GM12878 (cell line): ENCODE measurements at regions not wholly inside any gene's neighbourhood (a gene's known extent, or its start where the extent isn't known, plus 50 kb on each side); places are given as distances from the start of the nearest gene placed in this dataset.

Source experiments
- ATAC-seq: fragments of 200-7000 bp; cut with Tn5 transposase; 3 replicates; pipeline ENCODE4 v1.9.1; 2020; ENCODE audit warnings: mild to moderate bottlenecking, moderate library complexity
- BruUV-seq: library from RNA; stranded (reverse); fragments of 400-500 nt; replicated peaks from 2 replicates; lab custom pipeline; 2021; lab: Mats Ljungman, UMichigan
- CTCF ChIA-PET: fragments of 300-600 bp; sonication (Branson Sonifier 250); formaldehyde crosslinking; extraction: SDS; loops from one replicate; lab custom pipeline; 2021; ENCODE audit warnings: inconsistent platforms; lab: Yijun Ruan, JAX
- POLR2A ChIA-PET: fragments of 350-600 bp; formaldehyde crosslinking; extraction: SDS; loops from one replicate; lab custom pipeline; 2021; ENCODE audit warnings: inconsistent platforms; lab: Charles Lee
- RAD21 ChIA-PET: fragments of 300-600 bp; sonication (Branson Sonifier 250); formaldehyde crosslinking; loops from one replicate; lab custom pipeline; 2023; ENCODE audit warnings: antibody characterized with exemption; ENCODE audit not compliant: unreplicated experiment; lab: Charles Lee
- SMC1A ChIA-PET: fragments of 300-600 bp; sonication (Branson Sonifier 250); formaldehyde crosslinking; loops from one replicate; lab custom pipeline; 2023; ENCODE audit not compliant: unreplicated experiment, uncharacterized antibody; lab: Charles Lee
- DNase-seq: peaks from one replicate; pipeline ENCODE4 v3.0.0-alpha.2; 2011; ENCODE audit warnings: low read depth, low spot score
- FAIRE-seq: peaks from 3 replicates; lab custom pipeline; 2011; peaks lifted over from hg19 to GRCh38; lab: Jason Lieb, UNC
- H2AFZ ChIP-seq: 2 replicates; pipeline ENCODE4 v1.6.0; 2011; ENCODE audit warnings: low read depth, low read length, control low read depth; ENCODE audit not compliant: control insufficient read depth
- H3K27ac ChIP-seq: 2 replicates; pipeline ENCODE4 v1.5.1; 2011; ENCODE audit warnings: control low read depth; ENCODE audit not compliant: control insufficient read depth, insufficient read depth
- H3K27me3 ChIP-seq, 2 experiments: replicated peaks in 1 of 2; 2 replicates each; pipeline versions ENCODE4 v1.6.0 to v1.6.1; 2011; ENCODE audit warnings: low read length in 1 of 2; ENCODE audit not compliant: control insufficient read depth in 2 of 2, insufficient read depth in 2 of 2
- H3K36me3 ChIP-seq, 2 experiments: 2 replicates each; pipeline ENCODE4 v1.5.1; 2011; ENCODE audit warnings: low read length in 1 of 2; ENCODE audit not compliant: control insufficient read depth in 2 of 2, insufficient read depth in 2 of 2
- H3K4me1 ChIP-seq: 2 replicates; pipeline ENCODE4 v1.6.1; 2011; ENCODE audit warnings: mild to moderate bottlenecking, low read length, moderate library complexity, mixed read lengths; ENCODE audit not compliant: control insufficient read depth, insufficient read depth
- H3K4me2 ChIP-seq: 2 replicates; pipeline ENCODE4 v1.6.0; 2011; ENCODE audit warnings: control low read depth; ENCODE audit not compliant: control insufficient read depth, insufficient read depth
- H3K4me3 ChIP-seq: fragments of 200-600 bp; sonication (generic); 2 replicates; pipeline ENCODE4 v1.5.1; 2016
- H3K79me2 ChIP-seq: 2 replicates; pipeline ENCODE4 v1.6.0; 2011; ENCODE audit warnings: low read length; ENCODE audit not compliant: control insufficient read depth, insufficient read depth
- H3K9ac ChIP-seq: 2 replicates; pipeline ENCODE4 v1.8.0; 2011; ENCODE audit warnings: low read length, control low read depth, mixed read lengths; ENCODE audit not compliant: control insufficient read depth, insufficient read depth
- H3K9me3 ChIP-seq: replicated peaks from 3 replicates; pipeline ENCODE4 v1.5.1; 2011; ENCODE audit warnings: mild to moderate bottlenecking, low read length; ENCODE audit not compliant: control insufficient read depth, insufficient read depth
- H4K20me1 ChIP-seq: 2 replicates; pipeline ENCODE4 v1.6.0; 2011; ENCODE audit not compliant: control insufficient read depth, insufficient read depth
- MXI1 ChIP-seq: fragments of 150-350 bp; IDR thresholded peaks from 2 replicates; pipeline ENCODE4 v1.6.1; 2011; ENCODE audit warnings: low read depth, mild to moderate bottlenecking, inconsistent platforms, low read length, improper control_type of control experiment
- NBN ChIP-seq: fragments of 450-650 bp; IDR thresholded peaks from 2 replicates; pipeline ENCODE4 v1.6.1; 2016
- NRF1 ChIP-seq: conservative IDR thresholded peaks from 2 replicates; pipeline ENCODE4 v1.6.1; 2011; ENCODE audit warnings: mild to moderate bottlenecking, low read depth, low read length, improper control_type of control experiment
- RAD21 ChIP-seq: IDR thresholded peaks from 2 replicates; pipeline ENCODE4 v1.6.1; 2011; ENCODE audit warnings: mild to moderate bottlenecking, low read depth, low read length, moderate library complexity; ENCODE audit not compliant: insufficient read depth
- RELB ChIP-seq: fragments of 450-650 bp; IDR thresholded peaks from 2 replicates; pipeline ENCODE4 v1.6.1; 2017; ENCODE audit warnings: low read depth, mild to moderate bottlenecking, moderate library complexity
- RFX5 ChIP-seq: IDR thresholded peaks from 2 replicates; pipeline ENCODE4 v1.6.1; 2011; ENCODE audit warnings: low read depth, low read length, improper control_type of control experiment
- ZBED1 ChIP-seq: IDR thresholded peaks from 2 replicates; pipeline ENCODE4 v1.6.1; 2016; ENCODE audit warnings: borderline replicate concordance
- ZSCAN29 ChIP-seq: fragments of 450-650 bp; IDR thresholded peaks from 2 replicates; pipeline ENCODE4 v1.6.1; 2017; ENCODE audit warnings: mild to moderate bottlenecking, moderate library complexity
- WGBS: methylation state at CpG from one replicate; pipeline ENCODE4 v1.1.6; 2016; ENCODE audit warnings: low lambda C conversion rate; ENCODE audit not compliant: insufficient replicate concordance, insufficient coverage; ENCODE audit errors: missing lambda C conversion rate; 5-methylcytosine and 5-hydroxymethylcytosine counted together
- in situ Hi-C: fragments of 300-500 bp; cut with MboI; formaldehyde crosslinking; loops from 9 replicates; pipeline ENCODE4 v1.14.3; 2018; ENCODE audit warnings: mixed read lengths
- intact Hi-C: fragments of 100-400 bp; cut with micrococcal nuclease; formaldehyde crosslinking; loops from one replicate; pipeline ENCODE4 v1.14.2; 2022; ENCODE audit not compliant: unreplicated experiment
- TF ChIP-seq, protein P1 (sequence below): IDR thresholded peaks from 2 replicates; pipeline ENCODE4 v1.6.1; 2012; ENCODE audit warnings: mild to moderate bottlenecking, low read depth, low read length
- TF ChIP-seq, protein P2 (sequence below): fragments of 450-650 bp; IDR thresholded peaks from 2 replicates; pipeline ENCODE4 v1.6.1; 2017; ENCODE audit warnings: mild to moderate bottlenecking, moderate library complexity

DNA sequence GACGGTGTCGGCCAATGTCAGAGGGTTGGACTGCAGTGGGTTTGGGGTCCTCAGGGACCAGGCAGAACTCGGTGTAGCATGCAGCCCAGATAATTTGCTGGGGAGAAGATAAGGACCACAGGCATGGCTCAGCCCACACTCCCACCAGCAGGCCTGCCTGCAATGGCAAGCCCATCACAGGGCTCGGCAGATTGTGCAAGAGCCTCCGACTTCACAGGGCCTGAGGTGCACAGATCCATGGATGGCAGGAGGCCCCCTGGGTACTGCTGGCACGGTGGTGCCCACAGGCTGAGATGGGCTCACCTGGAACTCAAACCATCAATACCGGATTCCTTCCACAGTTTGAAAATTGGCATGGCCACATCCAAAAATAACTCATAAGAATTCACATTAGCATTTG is 180.3 kb downstream of the TTLL2 start:
- SMC1A ChIA-PET, result no interaction called here
- DNase-seq, result no peak
- no peak for ATAC-seq
- RAD21 ChIA-PET, result no interaction called here
- POLR2A ChIA-PET, result no interaction called here
- no peak for FAIRE-seq
- WGBS, result 35% methylated on average over 7 of the region's 7 CpGs
- H3K4me3 ChIP-seq, result no peak overlapping the region
- no peaks in the 10 kb centered on the region for H3K36me3 ChIP-seq
- H3K27ac ChIP-seq, result no peak overlapping the region
- H3K9ac ChIP-seq, result no peak overlapping the region
- no peak overlapping the region for H2AFZ ChIP-seq
- no peaks in the 10 kb centered on the region; a peak in 2 of 4 replicates for H3K27me3 ChIP-seq
- H4K20me1 ChIP-seq, result no peaks in the 10 kb centered on the region
- H3K9me3 ChIP-seq, result no peaks in the 10 kb centered on the region
- H3K4me1 ChIP-seq, result no peaks in the 10 kb centered on the region
- CTCF ChIA-PET, result no interaction called here
- no peaks in the 10 kb centered on the region for H3K79me2 ChIP-seq
- TF ChIP-seq RELB (no peak), RAD21 (no peak), ZSCAN29 (no peak), MXI1 (no peak), ZBED1 (no peak), NBN (no peak), NRF1 (no peak), RFX5 (no peak)
- TF ChIP-seq, protein P1, sequence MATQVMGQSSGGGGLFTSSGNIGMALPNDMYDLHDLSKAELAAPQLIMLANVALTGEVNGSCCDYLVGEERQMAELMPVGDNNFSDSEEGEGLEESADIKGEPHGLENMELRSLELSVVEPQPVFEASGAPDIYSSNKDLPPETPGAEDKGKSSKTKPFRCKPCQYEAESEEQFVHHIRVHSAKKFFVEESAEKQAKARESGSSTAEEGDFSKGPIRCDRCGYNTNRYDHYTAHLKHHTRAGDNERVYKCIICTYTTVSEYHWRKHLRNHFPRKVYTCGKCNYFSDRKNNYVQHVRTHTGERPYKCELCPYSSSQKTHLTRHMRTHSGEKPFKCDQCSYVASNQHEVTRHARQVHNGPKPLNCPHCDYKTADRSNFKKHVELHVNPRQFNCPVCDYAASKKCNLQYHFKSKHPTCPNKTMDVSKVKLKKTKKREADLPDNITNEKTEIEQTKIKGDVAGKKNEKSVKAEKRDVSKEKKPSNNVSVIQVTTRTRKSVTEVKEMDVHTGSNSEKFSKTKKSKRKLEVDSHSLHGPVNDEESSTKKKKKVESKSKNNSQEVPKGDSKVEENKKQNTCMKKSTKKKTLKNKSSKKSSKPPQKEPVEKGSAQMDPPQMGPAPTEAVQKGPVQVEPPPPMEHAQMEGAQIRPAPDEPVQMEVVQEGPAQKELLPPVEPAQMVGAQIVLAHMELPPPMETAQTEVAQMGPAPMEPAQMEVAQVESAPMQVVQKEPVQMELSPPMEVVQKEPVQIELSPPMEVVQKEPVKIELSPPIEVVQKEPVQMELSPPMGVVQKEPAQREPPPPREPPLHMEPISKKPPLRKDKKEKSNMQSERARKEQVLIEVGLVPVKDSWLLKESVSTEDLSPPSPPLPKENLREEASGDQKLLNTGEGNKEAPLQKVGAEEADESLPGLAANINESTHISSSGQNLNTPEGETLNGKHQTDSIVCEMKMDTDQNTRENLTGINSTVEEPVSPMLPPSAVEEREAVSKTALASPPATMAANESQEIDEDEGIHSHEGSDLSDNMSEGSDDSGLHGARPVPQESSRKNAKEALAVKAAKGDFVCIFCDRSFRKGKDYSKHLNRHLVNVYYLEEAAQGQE, result no peak
- TF ChIP-seq, protein P2, sequence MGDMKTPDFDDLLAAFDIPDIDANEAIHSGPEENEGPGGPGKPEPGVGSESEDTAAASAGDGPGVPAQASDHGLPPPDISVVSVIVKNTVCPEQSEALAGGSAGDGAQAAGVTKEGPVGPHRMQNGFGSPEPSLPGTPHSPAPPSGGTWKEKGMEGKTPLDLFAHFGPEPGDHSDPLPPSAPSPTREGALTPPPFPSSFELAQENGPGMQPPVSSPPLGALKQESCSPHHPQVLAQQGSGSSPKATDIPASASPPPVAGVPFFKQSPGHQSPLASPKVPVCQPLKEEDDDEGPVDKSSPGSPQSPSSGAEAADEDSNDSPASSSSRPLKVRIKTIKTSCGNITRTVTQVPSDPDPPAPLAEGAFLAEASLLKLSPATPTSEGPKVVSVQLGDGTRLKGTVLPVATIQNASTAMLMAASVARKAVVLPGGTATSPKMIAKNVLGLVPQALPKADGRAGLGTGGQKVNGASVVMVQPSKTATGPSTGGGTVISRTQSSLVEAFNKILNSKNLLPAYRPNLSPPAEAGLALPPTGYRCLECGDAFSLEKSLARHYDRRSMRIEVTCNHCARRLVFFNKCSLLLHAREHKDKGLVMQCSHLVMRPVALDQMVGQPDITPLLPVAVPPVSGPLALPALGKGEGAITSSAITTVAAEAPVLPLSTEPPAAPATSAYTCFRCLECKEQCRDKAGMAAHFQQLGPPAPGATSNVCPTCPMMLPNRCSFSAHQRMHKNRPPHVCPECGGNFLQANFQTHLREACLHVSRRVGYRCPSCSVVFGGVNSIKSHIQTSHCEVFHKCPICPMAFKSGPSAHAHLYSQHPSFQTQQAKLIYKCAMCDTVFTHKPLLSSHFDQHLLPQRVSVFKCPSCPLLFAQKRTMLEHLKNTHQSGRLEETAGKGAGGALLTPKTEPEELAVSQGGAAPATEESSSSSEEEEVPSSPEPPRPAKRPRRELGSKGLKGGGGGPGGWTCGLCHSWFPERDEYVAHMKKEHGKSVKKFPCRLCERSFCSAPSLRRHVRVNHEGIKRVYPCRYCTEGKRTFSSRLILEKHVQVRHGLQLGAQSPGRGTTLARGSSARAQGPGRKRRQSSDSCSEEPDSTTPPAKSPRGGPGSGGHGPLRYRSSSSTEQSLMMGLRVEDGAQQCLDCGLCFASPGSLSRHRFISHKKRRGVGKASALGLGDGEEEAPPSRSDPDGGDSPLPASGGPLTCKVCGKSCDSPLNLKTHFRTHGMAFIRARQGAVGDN, result no peak
- TF ChIP-seq, all 136 proteins: peak for 0
- intact Hi-C loops (no loop called here), in situ Hi-C loops (no loop called here)
- no peak overlapping the region for H3K4me2 ChIP-seq
- no TSS peak for BruUV-seq
